ENCODE measurements at regions not wholly inside any gene's neighbourhood (a gene's known extent, or its start where the extent isn't known, plus 50 kb on each side); places are given as distances from the start of the nearest gene placed in this dataset.

DNA sequence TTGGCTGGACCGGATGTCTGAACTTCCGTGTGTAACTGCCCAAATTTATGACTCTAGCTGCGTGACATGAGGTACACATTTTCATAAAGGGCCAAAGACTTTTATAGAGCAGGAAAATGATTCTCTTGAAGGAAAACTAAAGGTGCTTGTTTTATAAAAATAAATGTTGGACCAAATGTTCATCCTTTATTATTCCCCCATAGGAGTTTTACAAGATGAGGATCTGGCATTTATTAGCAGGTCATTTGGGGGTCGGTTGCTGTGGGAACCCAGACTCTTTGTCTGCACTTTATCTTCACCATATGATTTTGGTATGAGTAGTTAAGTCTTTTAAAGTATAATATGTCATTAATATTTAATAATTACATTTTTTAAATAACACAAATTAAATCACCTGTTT lies 571.2 kb downstream of the EFNA5 start:
- no peaks in the 10 kb centered on the region for H4K20me1 ChIP-seq (ENCODE audit: insufficient read depth)
- no peak overlapping the region for H3K9ac ChIP-seq
- no peaks in the 10 kb centered on the region for H3K79me2 ChIP-seq (ENCODE audit: insufficient read depth)
- ChIA-PET POLR2A (no interaction called here), CTCF (no interaction called here)
- no peaks in the 10 kb centered on the region; the same call in 1 of the 2 replicates for H3K9me3 ChIP-seq
- H3K4me2 ChIP-seq = no peak overlapping the region
- peak; percentile 3 for DNase-seq
- H3K4me1 ChIP-seq (ENCODE audit: control insufficient read depth in 1 of 2, insufficient read depth in 2 of 2, low read depth in 1 of 2, low read length in 1 of 2) = peaks cover 0 to 3% of the 10 kb centered on the region in 2 experiments; a peak in 2 of 4 replicates
- H3K27ac ChIP-seq (ENCODE audit: low read depth in 2 of 2, low read length in 1 of 2) = 0 out of 4 replicates have a peak overlapping the region, but pooled peaks of 1 of the 2 experiments have one; percentile 53
- H3K9me2 ChIP-seq = no peaks in the 10 kb centered on the region
- 76% methylated on average over 4 of the region's 4 CpGs for WGBS (ENCODE audit: low lambda C conversion rate)
- no peak overlapping the region for H3K4me3 ChIP-seq (ENCODE audit: low read depth in 2 of 2, low read length in 1 of 2)
- TF ChIP-seq MEF2A (IDR thresholded peaks at IDR 0.05; ENCODE audit: borderline replicate concordance, low read depth) (no peak), FOXM1 (IDR thresholded peaks at IDR 0.05; ENCODE audit: low read depth) (no peak), GATA2 (CRISPR knock-in tag; IDR thresholded peaks at IDR 0.05) (no peak), FOSL2 (IDR thresholded peaks at IDR 0.05; ENCODE audit: borderline replicate concordance, low read depth) (no peak), RXRA (IDR thresholded peaks at IDR 0.05; ENCODE audit: borderline replicate concordance, low read depth) (no peak), CHD2 (IDR thresholded peaks at IDR 0.05; ENCODE audit: low read length, partially characterized antibody) (no peak), REST (IDR thresholded peaks at IDR 0.05; ENCODE audit: low read depth, low read length) (no peak), EP300 (IDR thresholded peaks at IDR 0.05; ENCODE audit: borderline replicate concordance in 1 of 2, low read depth in 1 of 2, low read length in 1 of 2) (no peak), SIN3A (IDR thresholded peaks at IDR 0.05; ENCODE audit: borderline replicate concordance, low read depth, low read length) (no peak), TCF12 (IDR thresholded peaks at IDR 0.05) (no peak), TEAD4 (IDR thresholded peaks at IDR 0.05; ENCODE audit: borderline replicate concordance, insufficient read depth) (no peak), SMC3 (IDR thresholded peaks at IDR 0.05; ENCODE audit: low read depth, low read length) (no peak)
- TF ChIP-seq, protein P1, sequence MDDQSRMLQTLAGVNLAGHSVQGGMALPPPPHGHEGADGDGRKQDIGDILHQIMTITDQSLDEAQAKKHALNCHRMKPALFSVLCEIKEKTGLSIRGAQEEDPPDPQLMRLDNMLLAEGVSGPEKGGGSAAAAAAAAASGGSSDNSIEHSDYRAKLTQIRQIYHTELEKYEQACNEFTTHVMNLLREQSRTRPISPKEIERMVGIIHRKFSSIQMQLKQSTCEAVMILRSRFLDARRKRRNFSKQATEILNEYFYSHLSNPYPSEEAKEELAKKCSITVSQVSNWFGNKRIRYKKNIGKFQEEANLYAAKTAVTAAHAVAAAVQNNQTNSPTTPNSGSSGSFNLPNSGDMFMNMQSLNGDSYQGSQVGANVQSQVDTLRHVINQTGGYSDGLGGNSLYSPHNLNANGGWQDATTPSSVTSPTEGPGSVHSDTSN (IDR thresholded peaks at IDR 0.05) = no peak
- H3K27me3 ChIP-seq (ENCODE audit: insufficient read depth) = no peaks in the 10 kb centered on the region
- no peaks in the 10 kb centered on the region for H3K36me3 ChIP-seq (replicated peaks in 1 of 2; ENCODE audit: control insufficient read depth in 1 of 2, insufficient read depth in 2 of 2, low read length in 1 of 2)
- H2AFZ ChIP-seq (ENCODE audit: low read depth) = no peak overlapping the region
- no peaks in the 10 kb centered on the region for H3F3A ChIP-seq (replicated peaks; ENCODE audit: insufficient read depth)

DNA sequence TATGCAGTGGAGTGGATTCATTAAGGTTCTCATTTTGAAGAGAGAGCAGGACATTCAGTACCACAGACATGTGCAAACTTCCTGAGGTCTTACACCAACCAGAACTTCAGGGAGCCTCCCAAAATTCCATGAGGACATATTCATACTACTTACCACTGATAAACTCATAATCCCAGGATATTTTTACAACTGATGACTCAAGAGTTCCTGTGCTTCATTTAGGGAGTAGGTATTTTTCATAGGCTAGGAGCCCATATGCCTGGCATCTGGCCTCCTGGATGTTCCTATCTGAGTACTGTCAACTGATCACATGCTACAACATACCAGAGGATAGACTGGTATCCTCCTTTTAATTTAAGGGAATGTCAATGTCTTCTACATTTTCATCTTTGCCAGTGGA lies 578.0 kb downstream of the EFNA5 start:
- Histone ChIP-seq H3K4me1 (ENCODE audit: control insufficient read depth in 1 of 2, insufficient read depth in 2 of 2, low read depth in 1 of 2, low read length in 1 of 2) (no peaks in the 10 kb centered on the region; a peak in 1 of 4 replicates), H3K9me2 (no peaks in the 10 kb centered on the region), H3K9me3 (peaks cover 6% of the 10 kb centered on the region), H3F3A (replicated peaks; ENCODE audit: insufficient read depth) (no peaks in the 10 kb centered on the region), H2AFZ (ENCODE audit: low read depth) (no peak overlapping the region), H3K36me3 (replicated peaks in 1 of 2; ENCODE audit: control insufficient read depth in 1 of 2, insufficient read depth in 2 of 2, low read length in 1 of 2) (no peaks in the 10 kb centered on the region), H3K27me3 (ENCODE audit: insufficient read depth) (no peaks in the 10 kb centered on the region), H3K9ac (no peak overlapping the region), H3K4me3 (ENCODE audit: low read depth in 2 of 2, low read length in 1 of 2) (no peak overlapping the region), H3K4me2 (no peak overlapping the region), H3K27ac (ENCODE audit: low read depth in 2 of 2, low read length in 1 of 2) (no peak overlapping the region), H3K79me2 (ENCODE audit: insufficient read depth) (no peaks in the 10 kb centered on the region), H4K20me1 (ENCODE audit: insufficient read depth) (no peaks in the 10 kb centered on the region)
- ChIA-PET CTCF (no interaction called here), POLR2A (no interaction called here)
- TF ChIP-seq EP300 (IDR thresholded peaks at IDR 0.05; ENCODE audit: borderline replicate concordance in 1 of 2, low read depth in 1 of 2, low read length in 1 of 2) (no peak), SIN3A (IDR thresholded peaks at IDR 0.05; ENCODE audit: borderline replicate concordance, low read depth, low read length) (no peak), NFIC (IDR thresholded peaks at IDR 0.05; ENCODE audit: borderline replicate concordance) (no peak), RCOR1 (IDR thresholded peaks at IDR 0.05; ENCODE audit: low read length) (no peak), GATA2 (CRISPR knock-in tag; IDR thresholded peaks at IDR 0.05) (no peak), FOXJ3 (CRISPR knock-in tag; IDR thresholded peaks at IDR 0.05) (no peak), MXI1 (IDR thresholded peaks at IDR 0.05; ENCODE audit: low read depth, low read length) (no peak), TAF1 (IDR thresholded peaks at IDR 0.05; ENCODE audit: borderline replicate concordance, low read depth, low read length) (no peak), EZH2phosphoT487 (IDR thresholded peaks at IDR 0.05; ENCODE audit: borderline replicate concordance, low read depth) (no peak), CHD2 (IDR thresholded peaks at IDR 0.05; ENCODE audit: low read length, partially characterized antibody) (no peak), RAD21 (IDR thresholded peaks at IDR 0.05; ENCODE audit: low read length) (no peak), FOSL2 (IDR thresholded peaks at IDR 0.05; ENCODE audit: borderline replicate concordance, low read depth) (no peak), POLR2AphosphoS5 (IDR thresholded peaks at IDR 0.05; ENCODE audit: low read depth, low read length) (no peak), ELF1 (IDR thresholded peaks at IDR 0.05) (no peak), NRF1 (IDR thresholded peaks at IDR 0.05; ENCODE audit: low read depth, low read length) (no peak), GABPA (IDR thresholded peaks at IDR 0.05; ENCODE audit: low read depth) (no peak)
- TF ChIP-seq, protein P2, sequence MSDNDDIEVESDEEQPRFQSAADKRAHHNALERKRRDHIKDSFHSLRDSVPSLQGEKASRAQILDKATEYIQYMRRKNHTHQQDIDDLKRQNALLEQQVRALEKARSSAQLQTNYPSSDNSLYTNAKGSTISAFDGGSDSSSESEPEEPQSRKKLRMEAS (IDR thresholded peaks at IDR 0.05; ENCODE audit: low read depth) = no peak
- no peak for DNase-seq
